DLD1 (cell line): ENCODE measurements at regions not wholly inside any gene's neighbourhood (a gene's known extent, or its start where the extent isn't known, plus 50 kb on each side); places are given as distances from the start of the nearest gene placed in this dataset.

Source experiments
- in situ Hi-C: cut with HindIII; loops from 2 replicates; pipeline ENCODE4 v1.10.0; 2017; ENCODE audit warnings: low sequenced_read_pairs

DNA sequence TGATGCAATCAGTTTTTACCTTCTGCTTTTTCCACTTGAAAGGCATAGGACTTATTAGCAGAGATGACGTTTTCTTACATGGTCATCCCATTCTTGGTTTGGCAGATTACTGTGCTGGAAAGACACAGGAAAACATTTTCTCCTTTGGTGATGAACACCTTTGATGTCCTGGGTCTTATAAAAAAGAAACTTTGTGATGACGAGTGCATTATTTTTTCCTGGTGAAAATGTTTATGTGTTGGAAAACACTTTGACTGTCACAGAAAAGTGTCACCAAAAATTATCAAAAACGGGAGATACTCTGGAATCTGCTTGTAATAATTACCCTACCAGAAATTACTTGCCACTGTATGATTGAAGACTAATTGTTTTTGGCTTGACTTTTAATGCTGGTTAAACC lies 2020.9 kb downstream of the MAT2B start:
- in situ Hi-C loops: no loop called here

DNA sequence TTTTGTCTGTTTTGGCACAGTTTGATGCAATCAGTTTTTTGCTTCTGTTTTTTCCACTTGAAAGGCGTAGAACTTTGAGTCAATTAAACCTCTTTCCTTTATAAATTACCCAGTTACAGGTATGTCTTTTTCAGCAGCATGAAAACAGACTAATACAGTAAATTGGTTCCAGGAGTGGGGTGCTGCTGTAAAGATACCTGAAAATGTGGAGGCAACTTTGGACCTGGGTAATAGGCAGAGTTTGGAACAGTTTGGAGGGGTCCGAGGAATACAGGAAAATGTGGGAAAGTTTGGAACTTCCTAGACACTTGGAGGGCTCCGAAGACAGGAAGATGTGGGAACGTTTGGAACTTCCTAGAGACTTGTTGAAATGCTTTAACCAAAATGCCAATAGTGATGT lies 2022.2 kb downstream of the MAT2B start:
- in situ Hi-C loops: no loop called here

DNA sequence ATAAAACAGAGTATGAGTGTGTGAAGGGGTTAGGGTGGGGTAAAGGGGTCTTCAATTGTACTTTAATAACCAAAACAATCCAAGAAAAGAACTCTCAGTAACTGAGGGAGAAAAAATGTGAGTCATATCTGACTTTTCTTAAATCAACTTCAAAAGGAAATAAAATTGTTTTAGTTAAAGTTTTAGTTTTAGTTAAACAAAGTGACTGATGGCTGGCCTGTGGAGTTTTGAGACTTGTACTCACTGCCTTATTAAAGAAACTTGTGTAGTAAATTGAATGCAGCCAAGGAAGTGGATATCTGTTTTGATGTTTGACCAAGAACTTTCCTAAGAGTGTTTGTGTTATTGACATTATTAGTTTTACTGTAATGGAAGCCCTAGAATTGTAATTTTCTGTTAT lies 2032.6 kb downstream of the MAT2B start:
- in situ Hi-C loops: no loop called here

GRCh38 chr5:165559645-165560044 lies 2054.2 kb downstream of the MAT2B start:
- in situ Hi-C loops: no loop called here

DNA sequence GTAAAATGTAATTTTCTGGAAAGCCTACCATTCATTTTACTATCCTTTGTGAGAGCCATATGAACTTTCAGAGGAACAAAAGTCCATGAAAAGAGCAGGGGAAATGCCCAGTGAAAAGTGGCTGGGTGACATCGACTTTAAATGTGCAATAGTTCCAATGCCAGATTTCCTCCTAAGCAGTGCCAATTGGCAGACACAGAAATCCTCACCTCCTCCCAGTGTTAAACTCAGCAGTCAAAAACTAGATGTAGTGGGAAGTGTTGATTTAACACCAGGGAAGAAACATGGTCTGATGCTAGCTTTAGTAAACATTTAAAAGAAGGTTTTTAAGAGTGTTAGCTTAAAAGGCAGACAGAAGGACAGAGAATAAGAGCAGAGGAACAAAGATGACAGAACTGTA lies 2055.2 kb downstream of the MAT2B start:
- in situ Hi-C loops: no loop called here

DNA sequence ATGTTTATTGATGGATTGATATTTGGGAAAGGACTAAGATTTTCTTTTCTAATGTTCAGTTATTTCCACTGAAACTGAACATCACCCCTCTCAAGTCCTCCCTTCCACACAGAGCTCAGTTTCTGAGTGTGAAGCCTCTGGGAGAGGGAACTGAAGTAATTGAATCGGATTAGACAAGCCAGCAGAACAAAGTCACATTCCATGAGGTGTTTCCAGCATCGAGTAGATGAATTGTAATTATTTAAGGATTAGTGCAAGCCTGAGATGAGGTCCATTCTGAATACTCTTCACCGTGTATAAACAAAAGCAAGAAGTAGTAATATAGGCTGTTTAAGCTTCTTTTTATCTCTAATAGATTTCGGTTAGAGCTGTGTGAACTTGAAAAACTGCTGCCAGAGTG lies 2060.5 kb downstream of the MAT2B start:
- in situ Hi-C loops: no loop called here

DNA sequence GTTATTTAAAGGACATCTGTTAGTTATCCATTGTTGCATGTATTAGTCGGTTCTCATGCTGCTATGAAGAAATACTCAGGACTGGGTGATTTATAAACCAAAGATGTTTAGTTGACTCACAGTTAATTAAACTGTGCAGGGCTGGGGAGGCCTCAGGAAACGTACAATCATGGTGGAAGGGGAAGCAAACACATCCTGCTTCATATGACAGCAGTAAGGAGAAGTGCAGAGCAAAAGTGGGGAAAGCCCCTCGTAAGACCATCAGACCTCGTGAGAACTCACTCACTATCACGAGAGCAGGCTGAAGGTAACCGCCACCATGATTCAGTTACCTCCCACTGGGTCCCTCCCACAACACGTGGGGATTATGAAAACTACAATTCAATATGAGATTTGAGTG lies 2064.1 kb downstream of the MAT2B start:
- in situ Hi-C loops: no loop called here

- in situ Hi-C loops: no loop called here
Observed at GRCh38 chr5:165573445-165573844, 2068.0 kb downstream of the MAT2B start.

DNA sequence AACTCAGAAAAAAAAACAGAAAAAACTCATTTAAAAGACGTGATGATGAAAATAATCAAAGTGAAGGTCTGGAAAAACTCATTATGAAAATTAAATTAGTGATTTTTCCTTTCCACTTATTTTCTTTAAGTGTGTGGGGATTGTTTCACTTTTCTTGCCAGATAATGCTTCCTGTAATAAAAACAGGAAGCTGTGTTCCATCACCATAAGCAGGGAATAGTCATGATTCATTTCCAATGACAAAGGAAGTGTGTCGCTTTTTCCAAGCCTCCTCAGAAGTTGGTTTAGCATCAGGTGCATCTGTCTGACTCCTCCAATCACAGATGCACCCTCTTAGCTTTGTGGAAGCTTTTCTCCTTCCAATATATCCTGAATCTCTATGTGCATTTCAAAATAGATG lies 2068.7 kb downstream of the MAT2B start:
- in situ Hi-C loops: no loop called here

DNA sequence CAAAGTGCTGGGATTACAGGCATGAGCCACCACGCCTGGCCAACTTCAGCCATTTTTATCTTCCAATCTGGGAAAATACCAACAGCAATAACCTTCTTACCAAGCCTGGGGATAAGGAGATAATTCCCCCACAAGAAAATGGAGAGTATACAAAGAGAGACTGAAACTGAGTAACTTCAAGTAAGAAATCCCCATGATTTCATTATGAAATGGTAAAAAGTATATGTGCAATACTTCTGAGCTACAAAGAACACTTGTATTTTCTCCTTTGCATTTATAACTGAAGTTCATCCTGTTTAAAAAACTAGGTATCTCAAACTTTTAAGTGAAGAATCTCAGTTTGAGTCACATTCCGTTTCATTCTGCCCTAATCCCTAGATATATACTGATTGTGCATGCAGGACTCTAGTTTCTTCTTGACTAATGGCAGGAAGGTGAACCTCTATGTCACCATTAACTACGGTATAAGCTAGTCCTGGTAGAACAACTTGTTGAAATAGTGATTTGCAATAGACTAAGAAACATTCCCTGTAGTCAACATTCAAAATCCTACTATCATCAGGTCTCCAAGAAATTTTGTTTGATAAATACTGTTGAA lies 2071.4 kb downstream of the MAT2B start:
- in situ Hi-C loops: no loop called here

- in situ Hi-C loops: no loop called here
Observed at GRCh38 chr5:165579911-165580310, 2074.5 kb downstream of the MAT2B start.

GRCh38 chr5:165594693-165595092 lies 2089.3 kb downstream of the MAT2B start:
- in situ Hi-C loops: no loop called here

DNA sequence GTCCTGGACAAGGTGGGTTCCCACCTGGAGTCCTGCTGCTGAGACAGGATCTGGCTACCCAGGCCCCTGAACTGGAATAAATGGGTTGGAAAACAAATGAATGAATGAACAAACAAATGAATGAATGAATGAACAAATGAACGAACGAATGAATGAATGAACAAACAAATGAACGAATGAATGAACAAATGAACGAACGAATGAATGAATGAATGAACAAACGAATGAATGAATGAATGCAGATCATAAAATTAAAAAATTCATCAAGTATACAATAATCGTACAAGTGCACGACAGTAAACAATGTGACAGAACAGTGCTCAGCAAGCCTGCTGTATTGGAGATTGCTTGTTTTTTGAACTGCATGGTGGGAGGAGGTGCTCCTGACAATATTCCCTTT lies 2097.1 kb downstream of the MAT2B start:
- in situ Hi-C loops: no loop called here

DNA sequence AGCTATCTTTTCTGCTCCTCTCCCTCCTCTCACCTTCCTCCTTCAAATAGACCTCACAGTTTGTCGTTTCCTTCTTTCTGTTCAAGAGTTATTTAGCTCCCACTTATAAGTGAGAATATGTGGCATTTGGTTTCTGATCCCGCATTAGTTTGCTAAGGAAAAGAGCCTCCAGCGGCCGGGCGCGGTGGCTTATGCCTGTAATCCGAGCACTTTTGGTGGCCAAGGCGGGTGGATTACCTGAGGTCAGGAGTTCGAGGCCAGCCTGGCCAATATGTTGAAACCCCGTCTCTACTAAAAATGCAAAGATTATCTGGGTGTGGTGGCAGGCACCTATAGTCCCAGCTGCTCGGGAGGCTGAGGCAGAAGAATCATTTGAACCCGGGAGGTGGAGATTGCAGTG lies 2101.6 kb downstream of the MAT2B start:
- in situ Hi-C loops: no loop called here

- in situ Hi-C loops: no loop called here
Observed at GRCh38 chr5:165609871-165610270, 2104.5 kb downstream of the MAT2B start.

- in situ Hi-C loops: no loop called here
Observed at GRCh38 chr5:165616490-165617405, 2111.3 kb downstream of the MAT2B start.

- in situ Hi-C loops: no loop called here
Observed at GRCh38 chr5:165617491-165617890, 2112.1 kb downstream of the MAT2B start.

DNA sequence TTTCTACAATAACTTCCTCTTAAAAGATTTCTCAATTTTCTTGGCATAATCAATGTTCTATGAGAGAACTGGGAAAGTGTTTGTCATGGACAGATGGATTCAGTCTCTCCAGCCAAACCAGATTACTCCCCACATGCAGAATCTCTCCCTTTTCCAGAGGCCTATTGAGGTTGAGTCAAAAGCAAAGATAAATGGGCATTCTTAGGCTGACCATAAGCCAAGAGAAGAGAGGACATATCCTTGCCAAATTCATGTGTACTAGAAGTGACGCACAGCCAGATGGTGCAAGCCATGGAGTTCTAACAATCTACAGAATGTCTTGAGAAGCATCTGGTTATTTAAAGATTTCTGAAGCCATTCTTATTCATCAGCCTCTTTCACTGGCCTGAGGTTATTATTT lies 2115.0 kb downstream of the MAT2B start:
- in situ Hi-C loops: no loop called here

DNA sequence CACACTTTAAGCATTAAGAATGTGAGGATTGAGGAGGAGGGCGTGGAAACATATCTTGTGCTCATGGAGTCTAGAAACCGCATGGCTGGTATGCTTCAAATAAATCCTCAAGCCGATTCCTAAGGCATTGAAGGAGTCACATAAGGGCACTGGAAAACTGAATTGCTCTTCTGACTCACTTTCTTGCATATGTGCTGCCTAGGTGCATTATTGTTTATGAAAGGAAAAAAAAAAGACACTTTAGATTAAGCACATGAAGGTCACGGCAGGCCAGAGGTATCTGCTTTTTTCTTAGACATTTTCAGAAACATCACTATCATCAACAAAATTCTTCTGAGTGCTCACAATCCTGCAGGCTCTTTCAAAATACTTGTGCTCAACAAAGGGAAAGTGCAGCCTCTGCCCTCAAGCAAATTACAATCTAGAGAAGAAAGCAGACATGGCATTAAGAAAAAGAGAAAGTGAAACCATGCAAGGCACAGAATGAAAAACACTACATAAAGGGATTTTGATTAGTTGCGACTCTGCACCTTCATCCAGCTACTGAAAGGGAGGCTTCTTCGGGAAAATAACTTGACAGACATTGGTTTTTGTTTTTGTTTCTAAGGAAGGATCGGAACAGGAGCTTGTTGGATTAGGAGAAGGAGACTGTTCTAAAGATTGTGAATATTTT lies 2117.6 kb downstream of the MAT2B start:
- in situ Hi-C loops: no loop called here

GRCh38 chr5:165624166-165624946 lies 2118.9 kb downstream of the MAT2B start:
- in situ Hi-C loops: no loop called here

DNA sequence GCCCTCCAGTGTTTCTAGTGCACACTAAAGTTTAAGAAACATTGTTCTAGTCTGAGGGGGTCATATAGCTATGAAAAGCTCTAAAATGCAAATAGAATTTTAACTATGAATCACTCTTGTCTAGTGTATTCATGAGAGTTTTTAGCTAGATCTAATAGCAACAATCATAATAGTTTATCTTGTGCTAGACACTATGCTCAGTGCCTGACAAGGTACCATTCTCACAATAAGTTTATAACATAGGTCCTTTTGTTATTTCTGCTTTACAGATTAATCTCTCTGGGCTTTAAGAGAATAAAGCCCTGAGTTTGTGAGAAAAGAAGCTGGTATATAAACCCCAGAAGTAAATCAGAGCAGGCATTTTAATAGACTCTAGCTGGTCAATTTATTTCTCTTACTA lies 2120.7 kb downstream of the MAT2B start:
- in situ Hi-C loops: no loop called here
